ENCODE measurements at regions not wholly inside any gene's neighbourhood (a gene's known extent, or its start where the extent isn't known, plus 50 kb on each side); places are given as distances from the start of the nearest gene placed in this dataset.
A peak's percentile ranks its signal among the peaks of the same experiment; 100 is the strongest.

DNA sequence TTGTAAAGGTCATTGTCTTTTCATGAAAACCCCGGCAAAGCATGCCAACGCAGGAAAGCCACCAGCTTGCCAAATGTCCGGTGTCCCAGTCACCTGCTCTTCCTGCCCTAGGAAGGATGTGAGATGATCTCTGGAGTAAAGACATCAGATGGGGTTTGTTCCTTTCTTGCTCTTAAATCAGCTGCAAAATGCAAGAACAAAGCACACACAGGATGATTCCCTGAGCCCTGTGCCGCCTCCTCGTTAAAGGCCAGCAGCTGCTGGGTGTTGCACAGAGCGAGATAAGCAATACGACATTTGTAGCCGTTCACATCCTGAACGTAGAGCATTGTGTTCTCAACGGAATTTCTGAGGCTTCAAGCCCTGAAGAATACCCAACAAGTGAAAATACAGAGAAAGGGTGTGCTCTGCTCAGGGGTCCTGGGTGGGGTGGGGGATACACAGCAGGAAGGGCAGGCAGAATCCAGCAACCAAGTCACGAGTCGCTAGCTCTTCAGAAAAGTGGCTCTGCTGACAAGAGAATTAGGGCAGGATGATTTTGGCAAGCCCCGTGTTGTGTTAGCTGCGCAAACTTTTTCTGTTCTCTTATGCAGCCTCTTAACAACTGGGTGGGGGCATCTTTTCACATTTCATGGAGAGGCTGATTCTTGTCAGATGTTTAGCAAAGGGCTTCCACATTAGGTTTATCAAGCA, 229.2 kb upstream of the MAP3K1 start:
- no peak for DNase-seq

DNA sequence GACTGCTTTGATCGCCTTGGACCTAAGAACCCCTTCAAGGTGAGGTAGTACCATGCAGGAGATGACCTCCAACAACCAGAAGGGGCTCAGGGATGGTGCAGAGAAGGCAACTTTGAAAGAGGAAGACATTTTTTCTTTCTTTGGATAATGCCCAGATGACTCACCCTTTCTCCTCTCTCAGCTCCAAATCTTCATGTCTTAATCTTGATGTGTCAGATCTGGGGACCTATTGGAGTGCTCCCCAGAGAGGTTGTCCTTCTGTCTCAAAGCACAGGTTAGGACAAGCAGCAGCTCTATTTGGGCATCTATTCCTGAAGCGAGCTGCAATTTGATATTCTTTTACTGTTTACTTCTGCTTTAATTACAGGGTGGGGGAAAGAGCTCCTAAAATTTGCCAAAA, 229.9 kb upstream of the MAP3K1 start:
- DNase-seq: no peak

DNA sequence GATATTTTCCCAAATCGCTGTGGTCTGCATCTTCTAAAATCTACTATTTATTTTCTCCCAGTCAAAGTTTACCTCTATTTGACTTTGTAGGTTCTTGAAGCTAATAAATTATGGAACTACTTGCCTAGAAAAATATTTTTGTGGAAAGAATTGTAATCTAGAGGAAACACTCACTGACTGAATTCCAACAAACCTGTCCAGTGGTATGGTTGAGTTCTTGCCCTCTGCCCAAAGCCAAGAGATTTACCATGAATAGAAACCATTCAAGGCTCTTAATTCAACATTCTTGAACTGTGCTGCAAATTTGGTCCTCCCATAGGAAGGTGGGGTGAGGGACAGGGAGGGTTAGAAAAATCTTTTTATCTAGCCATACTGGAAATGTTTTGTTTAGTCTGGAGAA, 233.9 kb upstream of the MAP3K1 start:
- no peak for DNase-seq

DNA sequence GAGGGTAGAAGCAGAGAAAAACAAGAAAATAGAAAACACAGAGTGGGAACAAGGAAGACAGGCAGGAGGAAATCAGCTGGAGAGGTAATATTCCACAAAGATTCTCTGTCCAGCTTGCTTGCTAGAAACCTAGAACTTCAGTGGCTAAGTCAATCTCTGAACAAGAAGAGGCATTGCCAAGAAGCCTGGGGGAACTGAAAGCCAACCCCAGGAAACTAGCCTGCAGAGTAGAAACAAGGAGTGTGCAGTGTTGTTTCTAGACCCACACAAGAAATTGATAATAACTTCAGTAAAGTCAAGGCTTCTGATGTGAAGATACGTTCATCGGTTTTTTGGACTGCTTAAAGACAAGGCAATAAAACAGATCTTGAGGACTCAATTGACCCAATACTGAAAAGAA, 234.5 kb upstream of the MAP3K1 start:
- no peak for DNase-seq

DNA sequence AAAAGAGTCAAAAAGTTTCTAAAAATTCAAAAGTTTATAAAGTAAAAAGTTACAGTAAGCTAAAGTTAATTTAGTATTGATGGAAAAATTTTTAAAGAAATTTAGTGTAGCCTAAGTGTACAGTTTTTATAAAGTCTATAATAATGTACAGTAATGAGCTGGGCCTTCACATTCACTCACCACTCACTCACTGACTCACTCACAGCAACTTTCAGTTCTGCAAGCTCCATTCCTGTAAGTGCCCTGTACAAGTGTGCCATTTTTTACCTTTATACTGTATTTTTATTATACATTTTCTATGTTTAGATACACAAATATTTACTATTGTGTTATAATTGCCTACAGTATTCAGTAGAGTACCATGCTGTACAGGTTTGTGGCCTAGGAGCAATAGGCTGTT, 239.5 kb upstream of the MAP3K1 start:
- DNase-seq: no peak

DNA sequence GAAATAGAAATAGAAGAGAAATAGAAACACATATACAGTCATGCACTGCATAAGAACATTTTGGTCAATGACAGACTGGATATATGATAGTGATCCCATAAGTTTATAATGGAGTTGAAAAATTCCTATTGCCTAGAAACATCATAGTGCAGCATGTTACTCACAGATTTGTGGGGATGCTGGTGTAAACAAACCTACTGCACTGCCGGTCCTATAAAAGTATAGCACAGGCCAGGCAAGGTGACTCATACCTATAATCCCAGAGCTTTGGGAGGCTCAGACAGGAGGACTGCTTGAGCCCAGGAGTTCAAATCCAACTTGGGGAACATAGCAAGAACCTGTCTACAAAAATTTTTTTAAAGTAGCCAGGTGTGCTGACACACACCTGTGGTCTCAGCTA, 240.6 kb upstream of the MAP3K1 start:
- DNase-seq: no peak

DNA sequence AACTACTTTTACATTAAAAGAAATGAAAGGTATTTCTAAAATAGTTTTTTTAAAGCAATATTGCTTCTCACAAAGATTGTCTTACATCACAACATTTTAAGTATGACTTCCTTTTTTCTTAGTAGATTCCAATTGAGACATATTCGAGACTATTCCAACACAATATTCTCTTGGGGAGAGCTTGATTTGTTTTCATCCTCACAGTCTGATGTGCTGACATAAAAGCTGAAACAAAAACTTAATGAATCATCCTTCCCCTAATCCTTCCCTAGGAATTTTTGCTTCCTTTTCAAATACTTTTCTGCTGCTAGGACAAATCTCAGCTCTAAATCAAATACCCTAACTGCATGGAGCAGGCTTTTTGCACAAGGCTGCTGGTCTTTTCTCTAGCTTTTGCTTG, 245.8 kb upstream of the MAP3K1 start:
- no peak for DNase-seq

DNA sequence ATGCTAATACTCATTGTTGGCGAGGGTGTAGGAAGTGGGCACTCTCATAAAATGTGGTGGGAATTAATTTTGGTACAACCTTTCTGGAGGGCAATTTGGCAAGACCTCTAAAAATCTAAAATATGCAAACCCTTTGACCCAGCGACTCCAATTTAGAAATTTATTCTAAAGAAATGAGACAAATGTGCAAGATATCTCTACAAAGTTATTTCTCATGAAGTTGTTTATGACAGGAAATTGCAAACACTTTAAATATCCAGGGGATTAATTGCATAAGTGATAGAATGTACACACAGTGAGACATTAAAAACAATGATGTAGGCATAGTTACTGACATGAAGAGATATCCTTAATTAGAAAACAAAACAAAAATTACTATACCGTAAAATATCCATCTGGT, 246.3 kb upstream of the MAP3K1 start:
- DNase-seq: no peak

DNA sequence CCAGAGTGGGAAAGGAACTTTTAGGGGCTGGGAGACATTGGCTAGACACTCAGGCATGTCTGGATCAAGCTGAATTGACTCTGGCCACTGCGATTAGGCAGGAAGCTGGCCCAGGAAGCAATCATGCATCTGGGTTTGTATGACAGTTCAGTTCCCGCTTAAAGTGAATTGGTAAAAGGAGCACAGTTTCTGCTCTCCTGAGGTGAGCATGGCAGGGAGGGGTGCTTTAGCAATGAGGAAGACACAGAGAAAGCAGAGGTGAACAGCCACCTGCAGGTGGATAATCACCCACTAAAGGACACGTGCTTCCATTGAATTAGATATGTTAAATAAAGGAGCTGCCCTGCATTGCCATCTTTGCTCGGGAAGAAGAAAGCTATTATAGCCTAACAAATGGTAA, 248.1 kb upstream of the MAP3K1 start:
- no peak for DNase-seq

DNA sequence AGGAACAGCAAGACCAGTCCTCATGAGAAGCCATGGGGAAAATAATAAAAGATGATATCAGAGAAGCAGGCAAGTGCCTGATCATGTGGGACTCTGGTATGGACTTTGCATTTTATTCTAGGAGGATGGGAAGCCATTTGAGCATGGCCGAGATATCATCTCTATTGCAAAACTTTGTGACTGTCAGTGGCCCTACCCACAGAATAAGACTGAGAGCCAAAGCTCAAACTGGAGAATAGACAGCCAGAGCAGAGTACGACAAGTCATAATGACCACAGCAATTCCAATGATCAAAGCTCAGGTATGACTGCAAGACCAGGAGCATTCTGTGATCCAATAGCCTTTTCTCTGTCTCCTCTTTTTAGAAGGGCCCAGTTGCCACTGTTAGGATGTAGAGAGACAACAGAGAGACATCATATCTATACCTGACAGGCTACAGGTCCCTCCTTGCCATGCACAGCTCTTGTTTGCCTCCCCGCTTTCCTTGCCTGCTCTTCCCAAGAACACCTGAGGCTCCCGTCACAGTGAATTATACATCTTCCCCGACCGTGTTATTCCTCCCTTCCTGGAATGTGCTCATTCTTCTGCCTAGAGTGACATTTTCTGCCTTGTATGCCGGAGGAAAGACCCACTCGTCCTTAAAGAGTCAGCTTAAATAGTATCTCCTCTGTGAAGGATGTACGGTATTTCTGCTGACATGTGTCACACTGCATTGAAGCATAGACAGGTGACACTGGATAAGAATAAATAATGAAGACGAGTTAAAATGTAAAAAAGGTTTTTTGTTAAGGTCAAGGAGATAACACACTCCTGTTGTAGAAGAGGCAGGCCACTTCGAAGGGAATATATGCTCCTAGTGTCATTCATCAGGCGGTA, 248.7 kb upstream of the MAP3K1 start:
- DNase-seq: no peak

DNA sequence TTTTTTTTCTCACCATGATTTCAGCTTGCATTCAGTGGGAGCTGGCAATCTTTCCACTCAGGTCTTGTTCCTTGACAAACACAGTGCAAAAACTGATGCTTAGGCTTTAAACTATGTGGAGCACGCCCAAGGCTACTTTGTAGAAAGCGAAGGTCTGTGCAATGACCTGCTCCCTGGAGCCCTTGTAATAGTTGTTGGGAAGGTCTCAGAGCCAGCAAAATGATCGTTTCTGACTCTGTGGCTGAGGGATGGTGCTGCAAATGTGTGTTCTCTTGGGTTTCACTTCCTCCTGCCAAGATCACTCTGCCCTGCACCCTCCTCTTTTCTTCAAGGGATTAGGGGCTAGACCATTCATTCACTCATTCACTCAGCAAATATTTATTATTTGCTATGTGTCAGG, 249.7 kb upstream of the MAP3K1 start:
- peak; percentile 46 for DNase-seq

DNA sequence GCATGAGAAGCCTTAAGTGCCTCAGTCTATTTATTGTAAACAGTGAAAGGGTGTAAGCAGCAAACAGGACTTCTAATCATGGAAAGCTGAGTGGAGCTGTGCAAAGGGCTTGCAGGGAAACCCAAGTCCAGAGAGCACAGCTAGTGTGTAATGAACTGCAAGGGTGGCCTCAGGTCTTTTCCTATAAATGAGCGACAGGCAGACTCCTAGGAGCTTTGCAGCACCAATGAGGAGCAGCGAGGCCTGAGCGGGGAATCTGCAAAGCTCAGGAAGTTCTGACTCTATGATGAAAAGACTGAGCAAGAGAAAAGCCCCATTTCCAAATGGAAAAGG, 250.1 kb upstream of the MAP3K1 start:
- no peak for DNase-seq

DNA sequence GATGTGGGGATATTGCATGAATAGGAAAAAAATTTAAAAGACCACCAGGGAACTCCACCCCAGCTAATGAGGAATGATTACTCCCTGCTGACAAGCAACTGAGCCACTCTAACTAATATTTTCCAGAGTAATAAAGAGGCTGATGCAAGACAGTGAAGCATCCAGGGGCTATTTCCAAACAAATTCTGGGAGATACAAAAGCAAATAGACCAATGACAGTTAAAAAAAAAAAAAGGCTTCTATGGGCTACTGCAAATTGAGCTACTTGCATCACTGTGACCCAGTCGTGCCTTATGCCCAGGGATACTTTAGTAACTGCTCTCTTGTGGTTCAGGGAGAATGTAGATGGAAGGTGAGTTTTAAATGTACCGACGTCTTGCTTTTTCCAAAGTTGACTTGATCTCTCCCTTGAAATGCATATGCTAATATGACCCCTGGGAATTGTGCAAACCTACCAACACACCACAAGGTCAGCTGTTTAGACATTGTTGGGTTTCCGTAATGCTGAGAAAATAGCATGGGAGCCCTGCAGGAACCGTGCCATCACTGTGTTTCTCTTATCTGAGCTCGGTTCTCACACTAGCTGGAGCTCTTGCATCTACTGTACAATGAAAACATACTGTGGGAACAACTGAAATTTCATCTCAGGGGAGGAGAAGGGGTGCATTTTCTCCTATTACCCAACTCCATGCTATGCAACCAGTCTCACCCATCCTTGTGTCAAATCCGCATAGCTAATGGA, 250.6 kb upstream of the MAP3K1 start:
- DNase-seq: no peak

DNA sequence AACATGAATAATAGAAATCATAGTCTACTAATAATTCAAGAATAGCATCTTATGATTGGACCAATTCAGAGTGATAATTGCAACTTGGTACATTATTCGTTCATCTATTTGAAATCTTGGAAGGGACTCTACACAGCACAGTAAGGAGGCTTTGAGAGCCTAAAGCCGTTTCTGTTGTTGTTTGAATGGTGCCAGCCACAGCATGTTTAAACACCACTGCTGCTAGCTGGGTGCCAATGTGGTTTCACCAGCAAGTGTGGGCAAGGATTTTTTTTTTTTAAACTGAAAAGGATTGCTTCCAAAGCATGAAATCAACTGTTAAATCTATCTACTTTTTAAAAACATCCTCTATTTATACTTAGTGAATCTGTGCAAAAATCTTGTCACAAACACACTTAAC, 253.9 kb upstream of the MAP3K1 start:
- no peak for DNase-seq

DNA sequence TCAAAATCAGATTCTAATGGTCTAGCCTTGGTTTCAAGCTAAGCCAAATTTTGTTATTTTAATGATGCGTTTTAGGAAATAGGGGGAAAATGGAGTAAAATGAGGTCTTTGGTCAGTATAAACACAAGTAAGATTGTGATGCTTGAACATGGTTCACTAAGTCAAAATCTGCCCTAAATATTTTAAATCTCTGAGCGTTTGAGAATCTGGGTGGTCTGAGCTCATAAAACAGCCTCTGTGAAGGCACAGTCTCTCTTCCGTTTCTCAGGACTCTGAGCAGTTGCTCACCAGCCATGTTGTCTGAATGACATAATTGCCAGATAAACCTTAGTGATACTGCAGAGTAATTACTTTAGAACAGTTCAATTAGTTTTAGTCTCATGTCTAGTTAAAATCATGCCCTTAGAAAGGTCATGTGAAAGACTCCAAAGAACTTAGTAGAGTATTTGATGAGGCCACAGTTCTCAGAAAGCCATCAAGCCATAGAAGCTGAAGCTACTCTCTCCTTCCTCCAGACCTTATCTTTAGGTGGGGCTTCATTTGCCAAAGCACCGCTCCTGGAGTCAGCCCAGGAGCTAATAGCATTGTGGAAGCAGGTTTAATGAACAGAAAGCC, 257.1 kb upstream of the MAP3K1 start:
- no peak for DNase-seq

DNA sequence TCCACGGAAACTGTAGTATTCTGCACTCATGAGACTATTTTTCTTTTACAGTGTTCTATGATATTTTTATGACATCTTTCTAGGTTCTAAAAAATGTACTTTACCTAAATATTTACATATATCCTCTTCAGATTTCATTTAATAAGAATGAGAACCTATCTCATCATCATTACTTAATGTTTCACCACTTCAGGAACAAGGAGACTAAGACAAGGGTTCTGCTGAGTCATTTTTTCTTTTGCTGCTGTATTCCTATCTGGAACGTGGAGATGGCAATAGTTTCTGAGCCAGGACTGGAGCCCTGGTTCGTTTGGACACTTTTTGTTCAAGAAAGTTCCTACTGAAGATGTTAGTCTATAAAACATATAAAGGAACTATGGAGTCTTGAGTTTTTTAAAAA, 258.2 kb upstream of the MAP3K1 start:
- no peak for DNase-seq

DNA sequence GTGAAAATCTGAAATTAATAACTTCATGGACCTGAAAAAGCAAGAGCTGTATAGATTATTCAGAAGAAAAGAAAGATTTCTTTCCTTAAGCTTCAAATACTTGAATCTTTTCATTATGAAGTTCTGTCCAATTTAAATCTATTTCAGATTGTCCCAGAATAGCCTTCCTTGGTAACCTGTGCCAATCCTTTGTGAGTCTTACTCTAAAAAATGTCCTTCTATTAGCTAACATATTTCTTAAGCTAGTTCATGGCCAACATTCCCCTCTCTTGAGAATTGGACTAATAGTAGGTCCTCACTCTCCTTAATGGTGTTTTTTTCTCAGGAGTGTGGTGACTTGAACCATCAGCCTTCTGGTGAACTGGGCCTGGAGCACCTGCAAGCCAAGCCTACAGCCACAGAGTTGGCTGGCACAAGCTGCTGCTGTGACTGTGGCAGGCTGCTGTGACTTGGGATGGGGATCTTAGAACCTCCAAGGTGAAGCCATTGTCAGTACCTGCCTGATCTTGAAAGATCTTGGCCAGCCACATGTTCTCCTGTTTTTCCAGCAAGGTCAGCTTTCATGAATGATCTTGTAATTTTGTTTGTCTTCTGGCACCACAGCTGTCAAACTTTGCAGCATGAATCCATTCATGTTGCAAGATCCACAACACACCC, 262.6 kb upstream of the MAP3K1 start:
- no peak for DNase-seq

DNA sequence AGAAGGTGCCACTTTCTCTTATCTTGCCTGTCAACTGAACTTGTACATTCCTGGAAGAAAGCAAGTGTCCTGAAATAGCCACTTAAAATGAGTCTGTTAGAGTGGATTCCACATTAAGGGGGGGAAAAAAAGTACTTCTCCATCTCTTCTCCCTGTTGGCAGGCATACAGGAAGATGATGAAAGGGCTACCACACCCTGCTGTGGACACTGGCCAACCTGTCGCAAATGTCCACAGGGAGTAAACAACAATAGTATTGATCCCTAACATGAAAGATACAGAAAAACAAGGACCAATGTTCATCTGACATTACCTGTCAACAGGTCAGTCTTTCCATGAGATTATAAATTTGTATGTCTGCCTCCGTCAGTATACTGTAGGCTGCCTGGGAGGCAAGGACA, 265.1 kb upstream of the MAP3K1 start:
- DNase-seq: no peak

DNA sequence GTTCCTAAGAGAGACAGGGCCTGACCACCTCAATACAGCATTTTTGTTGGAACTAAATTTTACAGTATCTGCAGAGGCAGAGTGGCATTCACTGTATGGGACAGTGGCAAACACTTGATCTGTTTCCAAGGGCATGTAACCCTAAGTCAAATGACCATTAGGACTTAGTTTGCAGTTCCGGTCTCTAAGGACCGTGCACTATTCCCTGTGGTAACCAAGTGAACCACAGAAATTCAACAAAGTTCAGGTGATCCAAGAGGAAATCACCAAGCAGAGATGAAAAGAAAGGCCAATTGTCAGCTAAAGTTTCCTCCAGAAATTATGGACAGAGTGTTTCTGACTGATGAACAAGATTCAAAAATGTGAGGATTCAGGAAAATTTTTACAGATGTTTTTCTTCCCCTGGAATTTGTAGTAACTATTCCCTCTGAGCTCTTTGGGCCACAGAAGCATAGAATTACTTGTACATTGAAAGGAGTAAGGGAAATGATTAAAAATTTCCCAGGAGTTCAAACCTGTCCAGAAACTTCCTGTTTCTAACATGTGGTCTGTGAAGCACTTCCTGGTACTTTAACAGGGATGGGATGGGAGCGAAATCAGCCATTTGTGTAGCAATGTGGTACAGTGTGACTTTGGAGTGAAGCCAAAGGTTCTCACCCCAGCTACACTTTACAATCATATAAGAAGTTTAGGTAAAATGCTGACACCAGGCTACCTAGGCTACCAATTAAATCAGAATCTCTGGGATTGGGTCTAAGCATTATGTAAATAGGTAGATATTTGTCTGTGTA, 266.1 kb upstream of the MAP3K1 start:
- no peak for DNase-seq

DNA sequence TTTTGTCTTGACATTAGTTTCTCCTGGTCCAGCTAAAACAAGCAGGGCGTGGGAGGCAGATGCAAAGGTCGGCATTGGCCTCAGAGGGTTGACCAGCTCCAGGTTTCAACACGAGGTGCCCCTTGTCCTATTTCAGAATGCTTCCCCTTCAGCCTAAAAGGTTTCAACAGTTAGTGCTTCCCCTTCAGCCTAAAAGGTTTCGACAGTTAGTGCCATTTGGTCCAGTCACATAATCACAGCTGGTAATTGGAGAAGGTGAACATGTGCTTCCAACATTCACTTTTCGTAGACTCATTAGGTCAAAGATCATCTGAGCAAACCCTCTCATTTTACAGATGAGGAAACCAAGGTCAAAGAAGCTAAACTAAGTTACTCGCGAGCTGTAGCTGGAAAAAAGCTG, 270.3 kb upstream of the MAP3K1 start:
- peak; percentile 8 for DNase-seq

DNA sequence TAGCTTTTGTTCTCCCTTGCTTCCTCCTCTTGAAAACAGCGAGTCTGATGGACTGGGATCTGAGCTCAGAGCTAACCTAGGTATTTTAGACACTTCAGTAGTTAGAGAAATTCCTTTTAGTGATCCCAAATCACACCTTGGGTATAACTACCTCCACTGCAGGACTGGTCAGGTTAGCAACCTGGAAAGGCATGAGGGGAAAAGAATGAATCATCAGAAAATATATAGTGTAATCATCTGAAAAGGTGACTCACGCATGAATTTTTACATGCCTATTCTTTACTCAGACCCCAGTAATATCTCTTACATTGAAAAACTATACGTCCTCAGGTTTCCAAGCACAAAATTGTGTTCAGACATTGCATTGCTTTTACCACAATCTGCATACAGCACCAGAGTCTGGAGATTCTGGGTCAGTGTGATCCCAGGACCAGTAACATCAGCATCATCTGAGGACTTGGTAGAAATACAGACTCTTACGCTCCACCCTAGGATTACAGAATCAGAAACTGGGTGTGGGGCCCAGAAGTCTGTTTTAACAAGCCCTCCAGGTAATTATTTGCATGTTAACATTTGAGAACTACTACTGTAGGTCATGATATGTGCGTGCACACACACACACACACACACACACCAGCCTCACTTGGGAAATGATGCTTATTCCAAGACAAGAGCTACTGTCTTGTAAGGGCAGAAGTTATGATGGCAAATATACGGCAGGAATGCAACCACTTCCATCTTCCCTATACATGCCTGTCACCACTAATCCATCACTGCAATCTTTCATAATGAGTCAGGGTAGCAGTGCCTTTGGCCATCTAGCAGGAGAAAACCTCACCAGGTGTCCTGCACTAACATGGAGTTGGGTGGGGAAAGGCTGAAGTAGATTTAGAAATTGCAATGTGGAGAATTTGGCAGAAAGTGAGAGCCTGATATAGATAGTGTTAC, 271.6 kb upstream of the MAP3K1 start:
- no peak for DNase-seq
